ENCODE measurements at regions not wholly inside any gene's neighbourhood (a gene's known extent, or its start where the extent isn't known, plus 50 kb on each side); places are given as distances from the start of the nearest gene placed in this dataset.

- DNase-seq = no peak
Observed at GRCh38 chr6:166687879-166688205, 60.8 kb upstream of the RPS6KA2 start.

GRCh38 chr6:166687070-166687878, 60.2 kb upstream of the RPS6KA2 start:
- DNase-seq = no peak

GRCh38 chr6:166686317-166686716, 59.3 kb upstream of the RPS6KA2 start:
- no peak for DNase-seq

- no peak for DNase-seq
Observed at GRCh38 chr6:166684866-166685265, 57.8 kb upstream of the RPS6KA2 start.

DNA sequence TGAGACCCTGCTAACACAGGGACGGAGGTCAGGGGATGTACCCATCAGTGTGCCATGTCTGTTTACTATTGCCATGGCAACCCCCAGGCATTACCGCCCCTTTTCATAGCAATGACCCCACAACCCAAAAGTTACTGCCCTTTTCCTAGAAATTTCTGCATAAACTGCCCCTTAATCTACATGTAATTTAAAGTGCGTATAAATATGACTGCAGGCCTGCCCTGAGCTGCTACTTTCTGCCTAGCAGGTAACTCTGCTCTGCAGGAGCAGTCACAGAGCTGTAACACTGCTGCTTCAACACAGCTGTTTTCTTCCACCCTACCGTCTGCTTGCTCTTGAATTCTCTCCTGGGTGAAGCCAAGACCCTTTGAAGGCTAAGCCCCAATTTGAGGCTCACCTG, 57.1 kb upstream of the RPS6KA2 start:
- DNase-seq = no peak

DNA sequence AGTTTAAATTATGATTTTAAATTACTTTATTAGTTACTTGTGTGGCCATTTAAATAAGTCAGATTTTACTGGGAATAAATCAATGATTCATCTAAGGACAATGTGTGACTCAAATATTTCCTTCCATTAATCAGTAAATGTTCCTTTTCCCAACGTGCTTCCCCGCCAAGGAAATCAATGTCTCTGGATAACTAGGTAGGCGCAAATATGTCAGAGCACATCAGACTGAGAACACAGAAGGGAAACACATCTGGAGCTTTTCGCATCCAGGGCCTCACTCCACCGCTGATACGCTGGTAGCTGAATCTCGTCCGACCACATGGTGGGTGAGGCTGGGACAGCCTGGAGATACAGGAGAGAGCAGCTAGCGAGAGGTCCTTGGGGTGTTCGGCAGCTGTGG, 56.4 kb upstream of the RPS6KA2 start:
- no peak for DNase-seq

GRCh38 chr6:166679566-166679965, 52.5 kb upstream of the RPS6KA2 start:
- no peak for DNase-seq

DNA sequence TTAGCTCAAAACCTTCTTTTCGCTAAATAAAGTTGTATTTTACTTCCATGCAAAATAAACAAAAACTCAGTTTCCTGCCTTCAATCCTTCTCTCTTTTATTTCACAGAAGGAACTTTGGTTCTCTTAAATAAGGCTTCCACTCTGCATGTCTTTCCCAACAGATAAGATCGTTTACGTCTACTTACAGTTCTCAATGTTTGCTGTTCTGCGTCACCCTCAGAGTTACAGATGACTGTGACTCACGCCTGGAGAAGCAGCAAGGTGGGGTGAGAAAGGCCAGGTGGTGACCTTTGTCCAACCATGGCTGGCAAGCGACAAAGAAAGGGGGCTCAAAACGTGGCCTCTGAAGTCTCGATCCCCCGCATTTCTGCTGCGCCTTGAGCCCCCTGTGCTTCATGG, 51.4 kb upstream of the RPS6KA2 start:
- no peak for DNase-seq

GRCh38 chr6:166677941-166678340, 50.9 kb upstream of the RPS6KA2 start:
- no peak for DNase-seq
